GM23338 (cell line): ENCODE measurements at regions not wholly inside any gene's neighbourhood (a gene's known extent, or its start where the extent isn't known, plus 50 kb on each side); places are given as distances from the start of the nearest gene placed in this dataset.

Experiments
- ATAC-seq: fragments of 200-7000 bp; cut with Tn5 transposase; 3 replicates; pipeline ENCODE4 v1.9.1; 2020
- DNase-seq: peaks from one replicate; pipeline ENCODE4 v3.0.0-alpha.2; 2015; ENCODE audit warnings: low spot score
- H2AFZ ChIP-seq: fragments of 200-600 bp; sonication (generic); 2 replicates; pipeline ENCODE4 v1.8.0; 2016; ENCODE audit warnings: antibody characterized with exemption, mild to moderate bottlenecking, moderate library complexity
- H3F3A ChIP-seq: fragments of 200-600 bp; sonication (generic); replicated peaks from 2 replicates; pipeline ENCODE4 v1.8.0; 2017; ENCODE audit warnings: antibody characterized with exemption, mixed run types, low read depth
- H3K27ac ChIP-seq: fragments of 200-600 bp; sonication (generic); 2 replicates; pipeline ENCODE4 v1.6.1; 2016; ENCODE audit warnings: low read depth
- H3K27me3 ChIP-seq: fragments of 200-600 bp; sonication (generic); 2 replicates; pipeline ENCODE4 v1.8.0; 2016; ENCODE audit warnings: mild to moderate bottlenecking, mixed run types, moderate library complexity; ENCODE audit not compliant: insufficient read depth
- H3K36me3 ChIP-seq: fragments of 200-600 bp; sonication (generic); 2 replicates; pipeline ENCODE4 v1.8.0; 2016; ENCODE audit warnings: mild to moderate bottlenecking; ENCODE audit not compliant: insufficient read depth
- H3K4me1 ChIP-seq: fragments of 200-600 bp; sonication (generic); 2 replicates; pipeline ENCODE4 v1.8.0; 2016; ENCODE audit warnings: mild to moderate bottlenecking, moderate library complexity; ENCODE audit not compliant: insufficient read depth
- H3K4me2 ChIP-seq: fragments of 200-600 bp; sonication (generic); 2 replicates; pipeline ENCODE4 v1.7.1; 2017; ENCODE audit warnings: mixed run types
- H3K4me3 ChIP-seq: fragments of 200-600 bp; sonication (generic); 2 replicates; pipeline ENCODE4 v1.6.1; 2016; ENCODE audit warnings: mixed run types
- H3K79me2 ChIP-seq: fragments of 200-600 bp; sonication (generic); replicated peaks from 2 replicates; pipeline ENCODE4 v1.8.0; 2017; ENCODE audit warnings: mild to moderate bottlenecking; ENCODE audit not compliant: insufficient read depth
- H3K9me2 ChIP-seq: fragments of 200-600 bp; sonication (generic); 2 replicates; pipeline ENCODE4 v1.8.0; 2017; ENCODE audit not compliant: insufficient read depth
- H4K20me1 ChIP-seq: fragments of 200-600 bp; sonication (generic); replicated peaks from 2 replicates; pipeline ENCODE4 v1.8.0; 2017; ENCODE audit warnings: mild to moderate bottlenecking; ENCODE audit not compliant: insufficient read depth
- H3K27ac Mint-ChIP-seq: 2 replicates; pipeline ENCODE4 v1.8.0; 2020; ENCODE audit warnings: inconsistent platforms, mild to moderate bottlenecking, moderate library complexity, mixed read lengths
- H3K27me3 Mint-ChIP-seq: 3 replicates; pipeline ENCODE4 v1.8.0; 2022; ENCODE audit warnings: low read depth, mild to moderate bottlenecking, moderate library complexity, mixed read lengths, inconsistent platforms; ENCODE audit not compliant: insufficient read depth, poor library complexity
- H3K36me3 Mint-ChIP-seq: 3 replicates; pipeline ENCODE4 v1.8.0; 2021; ENCODE audit warnings: low read depth, mild to moderate bottlenecking, inconsistent platforms, moderate library complexity, mixed read lengths
- H3K4me1 Mint-ChIP-seq: 3 replicates; pipeline ENCODE4 v1.8.0; 2020; ENCODE audit warnings: mild to moderate bottlenecking, inconsistent platforms, mixed read lengths
- H3K4me3 Mint-ChIP-seq: 3 replicates; pipeline ENCODE4 v1.8.0; 2021; ENCODE audit warnings: moderate library complexity, mild to moderate bottlenecking, inconsistent platforms, mixed read lengths
- H3K9me3 Mint-ChIP-seq: 3 replicates; pipeline ENCODE4 v1.8.0; 2020; ENCODE audit warnings: moderate library complexity, mild to moderate bottlenecking, inconsistent platforms, mixed read lengths
- CREB1 ChIP-seq: fragments of 250-450 bp; sonication (Bioruptor Pico); IDR thresholded peaks from 2 replicates; pipeline ENCODE4 v1.5.0; 2020; ENCODE audit warnings: low read depth, mild to moderate bottlenecking, moderate library complexity
- EZH2 ChIP-seq: fragments of 200-600 bp; sonication (generic); IDR thresholded peaks from one replicate; pipeline ENCODE4 v1.8.0; 2017; ENCODE audit warnings: antibody characterized with exemption, mild to moderate bottlenecking, low read depth; ENCODE audit not compliant: unreplicated experiment
- EZH2phosphoT487 ChIP-seq: fragments of 200-600 bp; sonication (generic); IDR thresholded peaks from one replicate; pipeline ENCODE4 v1.8.1; 2018; ENCODE audit warnings: antibody characterized with exemption; ENCODE audit not compliant: unreplicated experiment
- JUNB ChIP-seq: IDR thresholded peaks from one replicate; pipeline ENCODE4 v1.6.1; 2016; ENCODE audit warnings: antibody characterized with exemption; ENCODE audit not compliant: unreplicated experiment
- POLR2AphosphoS5 ChIP-seq: IDR thresholded peaks from 2 replicates; pipeline ENCODE4 v1.6.1; 2016; ENCODE audit warnings: antibody characterized with exemption, low read depth
- STAT1 ChIP-seq: IDR thresholded peaks from one replicate; pipeline ENCODE4 v1.6.1; 2016; ENCODE audit warnings: antibody characterized with exemption; ENCODE audit not compliant: unreplicated experiment
- ZNF331 ChIP-seq: fragments of 250-450 bp; sonication (Bioruptor Pico); IDR thresholded peaks from 2 replicates; pipeline ENCODE4 v1.5.0; 2020; ENCODE audit warnings: low read depth, mild to moderate bottlenecking, moderate library complexity
- TF ChIP-seq, protein P1 (sequence below), 2 experiments: fragments of 200-600 bp in 1 of 2; sonication (generic) in 1 of 2; conservative IDR thresholded peaks; 2 replicates each; pipeline versions ENCODE4 v1.5.1 to v1.6.1; 2016 to 2017; ENCODE audit warnings: antibody characterized with exemption in 2 of 2, low read depth in 2 of 2, mild to moderate bottlenecking in 2 of 2, moderate library complexity in 1 of 2
- TF ChIP-seq, protein P2 (sequence below): IDR thresholded peaks from 2 replicates; pipeline ENCODE4 v1.6.1; 2016; ENCODE audit warnings: antibody characterized with exemption
- TF ChIP-seq, protein P3 (sequence below): fragments of 250-450 bp; sonication (Bioruptor Pico); IDR thresholded peaks from 2 replicates; pipeline ENCODE4 v1.5.0; 2020; ENCODE audit warnings: mild to moderate bottlenecking, moderate library complexity

DNA sequence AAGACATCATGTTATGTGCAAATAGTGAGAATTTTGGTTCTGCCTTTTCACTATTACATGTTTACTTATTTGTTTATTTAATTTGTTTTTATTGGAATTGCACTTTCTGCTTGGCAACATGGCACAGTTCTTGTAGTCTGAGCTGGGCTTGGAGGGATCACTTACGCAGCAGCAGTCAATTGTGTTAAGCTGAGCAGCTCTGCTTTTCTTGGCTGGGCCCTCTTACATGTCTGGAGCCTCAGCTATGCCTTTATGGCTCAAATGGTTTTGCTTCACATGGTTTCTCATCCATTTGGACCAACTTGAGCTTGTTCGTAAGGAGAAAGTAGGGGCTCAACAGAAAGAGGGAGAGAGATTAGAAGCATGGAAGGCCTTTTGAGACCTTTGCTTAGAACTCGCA, 327.5 kb upstream of the EPHA7 start (continued):
- TF ChIP-seq, protein P1, sequence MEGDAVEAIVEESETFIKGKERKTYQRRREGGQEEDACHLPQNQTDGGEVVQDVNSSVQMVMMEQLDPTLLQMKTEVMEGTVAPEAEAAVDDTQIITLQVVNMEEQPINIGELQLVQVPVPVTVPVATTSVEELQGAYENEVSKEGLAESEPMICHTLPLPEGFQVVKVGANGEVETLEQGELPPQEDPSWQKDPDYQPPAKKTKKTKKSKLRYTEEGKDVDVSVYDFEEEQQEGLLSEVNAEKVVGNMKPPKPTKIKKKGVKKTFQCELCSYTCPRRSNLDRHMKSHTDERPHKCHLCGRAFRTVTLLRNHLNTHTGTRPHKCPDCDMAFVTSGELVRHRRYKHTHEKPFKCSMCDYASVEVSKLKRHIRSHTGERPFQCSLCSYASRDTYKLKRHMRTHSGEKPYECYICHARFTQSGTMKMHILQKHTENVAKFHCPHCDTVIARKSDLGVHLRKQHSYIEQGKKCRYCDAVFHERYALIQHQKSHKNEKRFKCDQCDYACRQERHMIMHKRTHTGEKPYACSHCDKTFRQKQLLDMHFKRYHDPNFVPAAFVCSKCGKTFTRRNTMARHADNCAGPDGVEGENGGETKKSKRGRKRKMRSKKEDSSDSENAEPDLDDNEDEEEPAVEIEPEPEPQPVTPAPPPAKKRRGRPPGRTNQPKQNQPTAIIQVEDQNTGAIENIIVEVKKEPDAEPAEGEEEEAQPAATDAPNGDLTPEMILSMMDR (conservative IDR thresholded peaks at IDR 0.05; ENCODE audit: low read depth in 2 of 2) = no peak
- TF ChIP-seq JUNB = no peak

DNA sequence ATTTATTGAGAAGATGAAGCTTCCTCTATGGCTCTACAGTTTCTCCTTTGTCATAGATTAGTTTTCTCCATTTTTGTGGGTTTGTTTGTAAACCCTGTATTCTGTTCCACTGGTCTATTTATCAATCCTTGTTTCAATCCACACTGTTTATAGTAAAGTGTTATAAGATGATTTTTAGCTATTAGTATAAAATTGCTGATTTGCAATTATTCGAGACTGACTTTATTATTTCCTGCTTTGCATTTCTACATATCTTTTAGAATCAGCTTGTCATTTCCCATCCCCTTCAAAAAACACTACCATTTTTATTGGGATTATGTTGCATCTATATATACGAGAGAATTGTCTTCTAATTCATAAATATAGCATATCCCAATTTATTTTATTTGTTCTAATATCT, 325.9 kb upstream of the EPHA7 start:
- H3K27me3 Mint-ChIP-seq = peaks cover 4% of the 10 kb centered on the region
- Histone ChIP-seq H3K9me2 (no peaks in the 10 kb centered on the region), H3K79me2 (no peaks in the 10 kb centered on the region), H3F3A (no peaks in the 10 kb centered on the region), H3K4me1 (no peaks in the 10 kb centered on the region), H3K27ac (no peak overlapping the region), H3K36me3 (no peaks in the 10 kb centered on the region), H2AFZ (no peak overlapping the region), H3K4me2 (no peak overlapping the region), H3K27me3 (no peaks in the 10 kb centered on the region), H3K4me3 (no peak overlapping the region), H4K20me1 (no peaks in the 10 kb centered on the region)
- no peaks in the 10 kb centered on the region for H3K36me3 Mint-ChIP-seq
- H3K4me1 Mint-ChIP-seq = no peaks in the 10 kb centered on the region
- no peak for TF ChIP-seq POLR2AphosphoS5
- TF ChIP-seq, protein P2, sequence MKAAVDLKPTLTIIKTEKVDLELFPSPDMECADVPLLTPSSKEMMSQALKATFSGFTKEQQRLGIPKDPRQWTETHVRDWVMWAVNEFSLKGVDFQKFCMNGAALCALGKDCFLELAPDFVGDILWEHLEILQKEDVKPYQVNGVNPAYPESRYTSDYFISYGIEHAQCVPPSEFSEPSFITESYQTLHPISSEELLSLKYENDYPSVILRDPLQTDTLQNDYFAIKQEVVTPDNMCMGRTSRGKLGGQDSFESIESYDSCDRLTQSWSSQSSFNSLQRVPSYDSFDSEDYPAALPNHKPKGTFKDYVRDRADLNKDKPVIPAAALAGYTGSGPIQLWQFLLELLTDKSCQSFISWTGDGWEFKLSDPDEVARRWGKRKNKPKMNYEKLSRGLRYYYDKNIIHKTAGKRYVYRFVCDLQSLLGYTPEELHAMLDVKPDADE = no peak
- no peak for TF ChIP-seq JUNB
- TF ChIP-seq EZH2phosphoT487 = no peak
- ATAC-seq (no peak), DNase-seq (no peak)
- H3K9me3 Mint-ChIP-seq = no peaks in the 10 kb centered on the region; the same call in 2 of the 3 replicates
- no peak overlapping the region for H3K27ac Mint-ChIP-seq
- H3K4me3 Mint-ChIP-seq = no peak overlapping the region

DNA sequence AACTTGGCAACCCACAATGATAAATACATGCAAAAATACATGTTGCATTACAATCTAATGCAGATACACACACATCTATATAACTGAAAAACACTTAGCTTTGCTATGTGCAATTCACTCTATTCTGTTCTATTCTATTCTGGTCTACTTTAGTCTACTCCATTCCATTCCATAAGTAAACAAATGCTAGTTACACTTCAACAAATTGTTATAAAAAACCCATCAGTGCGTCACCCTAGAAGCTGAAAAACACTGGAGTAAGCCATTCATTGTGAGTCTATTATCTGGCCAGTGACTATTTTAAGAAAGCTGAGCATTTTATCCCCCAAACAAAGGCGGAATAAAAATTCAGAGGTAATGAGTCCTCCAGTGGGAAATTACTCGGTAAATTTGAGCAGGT, 315.7 kb upstream of the EPHA7 start:
- Histone ChIP-seq H3K9me2 (no peaks in the 10 kb centered on the region; the same call in 1 of the 2 replicates), H3F3A (no peaks in the 10 kb centered on the region), H3K27me3 (no peaks in the 10 kb centered on the region), H3K36me3 (no peaks in the 10 kb centered on the region), H3K4me1 (peaks cover 27% of the 10 kb centered on the region), H3K79me2 (no peaks in the 10 kb centered on the region), H3K4me2 (no peak overlapping the region), H3K4me3 (no peak overlapping the region), H4K20me1 (no peaks in the 10 kb centered on the region), H3K27ac (no peak overlapping the region), H2AFZ (no peak overlapping the region)
- H3K4me1 Mint-ChIP-seq = peaks cover 23% of the 10 kb centered on the region
- DNase-seq (no peak), ATAC-seq (no peak)
- no peaks in the 10 kb centered on the region for H3K9me3 Mint-ChIP-seq
- no peak overlapping the region for H3K4me3 Mint-ChIP-seq
- H3K27me3 Mint-ChIP-seq = no peaks in the 10 kb centered on the region
- H3K27ac Mint-ChIP-seq = no peak overlapping the region
- no peaks in the 10 kb centered on the region for H3K36me3 Mint-ChIP-seq
- TF ChIP-seq POLR2AphosphoS5 = no peak
- TF ChIP-seq CREB1 (CRISPR knock-in tag) = no peak
- no peak for TF ChIP-seq ZNF331 (CRISPR knock-in tag)
- TF ChIP-seq EZH2 = no peak
- TF ChIP-seq STAT1 = no peak
- TF ChIP-seq, protein P3, sequence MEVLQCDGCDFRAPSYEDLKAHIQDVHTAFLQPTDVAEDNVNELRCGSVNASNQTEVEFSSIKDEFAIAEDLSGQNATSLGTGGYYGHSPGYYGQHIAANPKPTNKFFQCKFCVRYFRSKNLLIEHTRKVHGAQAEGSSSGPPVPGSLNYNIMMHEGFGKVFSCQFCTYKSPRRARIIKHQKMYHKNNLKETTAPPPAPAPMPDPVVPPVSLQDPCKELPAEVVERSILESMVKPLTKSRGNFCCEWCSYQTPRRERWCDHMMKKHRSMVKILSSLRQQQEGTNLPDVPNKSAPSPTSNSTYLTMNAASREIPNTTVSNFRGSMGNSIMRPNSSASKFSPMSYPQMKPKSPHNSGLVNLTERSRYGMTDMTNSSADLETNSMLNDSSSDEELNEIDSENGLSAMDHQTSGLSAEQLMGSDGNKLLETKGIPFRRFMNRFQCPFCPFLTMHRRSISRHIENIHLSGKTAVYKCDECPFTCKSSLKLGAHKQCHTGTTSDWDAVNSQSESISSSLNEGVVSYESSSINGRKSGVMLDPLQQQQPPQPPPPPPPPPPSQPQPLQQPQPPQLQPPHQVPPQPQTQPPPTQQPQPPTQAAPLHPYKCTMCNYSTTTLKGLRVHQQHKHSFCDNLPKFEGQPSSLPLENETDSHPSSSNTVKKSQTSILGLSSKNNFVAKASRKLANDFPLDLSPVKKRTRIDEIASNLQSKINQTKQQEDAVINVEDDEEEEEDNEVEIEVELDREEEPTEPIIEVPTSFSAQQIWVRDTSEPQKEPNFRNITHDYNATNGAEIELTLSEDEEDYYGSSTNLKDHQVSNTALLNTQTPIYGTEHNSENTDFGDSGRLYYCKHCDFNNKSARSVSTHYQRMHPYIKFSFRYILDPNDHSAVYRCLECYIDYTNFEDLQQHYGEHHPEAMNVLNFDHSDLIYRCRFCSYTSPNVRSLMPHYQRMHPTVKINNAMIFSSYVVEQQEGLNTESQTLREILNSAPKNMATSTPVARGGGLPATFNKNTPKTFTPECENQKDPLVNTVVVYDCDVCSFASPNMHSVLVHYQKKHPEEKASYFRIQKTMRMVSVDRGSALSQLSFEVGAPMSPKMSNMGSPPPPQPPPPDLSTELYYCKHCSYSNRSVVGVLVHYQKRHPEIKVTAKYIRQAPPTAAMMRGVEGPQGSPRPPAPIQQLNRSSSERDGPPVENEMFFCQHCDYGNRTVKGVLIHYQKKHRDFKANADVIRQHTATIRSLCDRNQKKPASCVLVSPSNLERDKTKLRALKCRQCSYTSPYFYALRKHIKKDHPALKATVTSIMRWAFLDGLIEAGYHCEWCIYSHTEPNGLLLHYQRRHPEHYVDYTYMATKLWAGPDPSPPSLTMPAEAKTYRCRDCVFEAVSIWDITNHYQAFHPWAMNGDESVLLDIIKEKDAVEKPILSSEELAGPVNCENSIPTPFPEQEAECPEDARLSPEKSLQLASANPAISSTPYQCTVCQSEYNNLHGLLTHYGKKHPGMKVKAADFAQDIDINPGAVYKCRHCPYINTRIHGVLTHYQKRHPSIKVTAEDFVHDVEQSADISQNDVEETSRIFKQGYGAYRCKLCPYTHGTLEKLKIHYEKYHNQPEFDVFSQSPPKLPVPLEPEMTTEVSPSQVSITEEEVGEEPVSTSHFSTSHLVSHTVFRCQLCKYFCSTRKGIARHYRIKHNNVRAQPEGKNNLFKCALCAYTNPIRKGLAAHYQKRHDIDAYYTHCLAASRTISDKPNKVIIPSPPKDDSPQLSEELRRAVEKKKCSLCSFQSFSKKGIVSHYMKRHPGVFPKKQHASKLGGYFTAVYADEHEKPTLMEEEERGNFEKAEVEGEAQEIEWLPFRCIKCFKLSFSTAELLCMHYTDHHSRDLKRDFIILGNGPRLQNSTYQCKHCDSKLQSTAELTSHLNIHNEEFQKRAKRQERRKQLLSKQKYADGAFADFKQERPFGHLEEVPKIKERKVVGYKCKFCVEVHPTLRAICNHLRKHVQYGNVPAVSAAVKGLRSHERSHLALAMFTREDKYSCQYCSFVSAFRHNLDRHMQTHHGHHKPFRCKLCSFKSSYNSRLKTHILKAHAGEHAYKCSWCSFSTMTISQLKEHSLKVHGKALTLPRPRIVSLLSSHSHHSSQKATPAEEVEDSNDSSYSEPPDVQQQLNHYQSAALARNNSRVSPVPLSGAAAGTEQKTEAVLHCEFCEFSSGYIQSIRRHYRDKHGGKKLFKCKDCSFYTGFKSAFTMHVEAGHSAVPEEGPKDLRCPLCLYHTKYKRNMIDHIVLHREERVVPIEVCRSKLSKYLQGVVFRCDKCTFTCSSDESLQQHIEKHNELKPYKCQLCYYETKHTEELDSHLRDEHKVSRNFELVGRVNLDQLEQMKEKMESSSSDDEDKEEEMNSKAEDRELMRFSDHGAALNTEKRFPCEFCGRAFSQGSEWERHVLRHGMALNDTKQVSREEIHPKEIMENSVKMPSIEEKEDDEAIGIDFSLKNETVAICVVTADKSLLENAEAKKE = no peak
- no peak for TF ChIP-seq EZH2phosphoT487
- TF ChIP-seq, protein P2 = no peak
